ENCODE measurements at regions not wholly inside any gene's neighbourhood (a gene's known extent, or its start where the extent isn't known, plus 50 kb on each side); places are given as distances from the start of the nearest gene placed in this dataset.

GRCh38 chr10:3875842-3876235, 90.8 kb upstream of the KLF6 start (continued):
- no peak for TF ChIP-seq DMBX1 (CRISPR knock-in tag; IDR thresholded peaks at IDR 0.05; ENCODE audit: borderline replicate concordance)
- no peak for TF ChIP-seq CCAR2 (IDR thresholded peaks at IDR 0.05; ENCODE audit: low read depth, low read length)
- TF ChIP-seq NR1H2 (CRISPR knock-in tag; IDR thresholded peaks at IDR 0.05): no peak
- no peak for TF ChIP-seq MYBL2 (IDR thresholded peaks at IDR 0.05; ENCODE audit: low read depth)
- no peak for TF ChIP-seq MYBL2 (CRISPR knock-in tag; IDR thresholded peaks at IDR 0.05; ENCODE audit: borderline replicate concordance)
- no peak for TF ChIP-seq MYC (IDR thresholded peaks at IDR 0.05; ENCODE audit: low read depth, low read length)
- TF ChIP-seq MYC (CRISPR knock-in tag; IDR thresholded peaks at IDR 0.05; ENCODE audit: borderline replicate concordance, low read depth): no peak
- TF ChIP-seq ZNF445 (CRISPR knock-in tag; IDR thresholded peaks at IDR 0.05; ENCODE audit: low read depth): no peak
- no peak for TF ChIP-seq NFIC (IDR thresholded peaks at IDR 0.05)
- TF ChIP-seq ZNF780A (CRISPR knock-in tag; IDR thresholded peaks at IDR 0.05): no peak
- no peak for TF ChIP-seq TGIF2 (CRISPR knock-in tag; IDR thresholded peaks at IDR 0.05)

- ChIA-PET POLR2A (interaction anchor here (0.6 to 1.5 kb wide), 3 partner anchors 23 to 92 kb away, joined by 3 to 6 read pairs (median 6); partner anchors contain the start of gene KLF6), CTCF (ENCODE audit: low intra/inter-chr PET ratio) (no interaction called here)
- Histone ChIP-seq H2AFZ (ENCODE audit: low read depth, low read length) (no peak overlapping the region), H3K9me1 (ENCODE audit: control insufficient read depth, insufficient read depth, low read length) (no peaks in the 10 kb centered on the region), H4K20me1 (replicated peaks; ENCODE audit: control insufficient read depth, insufficient read depth, low read length) (no peaks in the 10 kb centered on the region), H3K4me1 (replicated peaks in 1 of 2; ENCODE audit: control insufficient read depth in 2 of 2, insufficient read depth in 2 of 2, low read length in 2 of 2) (peaks cover 4 to 6% of the 10 kb centered on the region in 2 experiments; a peak in 3 of 5 replicates), H3K9ac (ENCODE audit: insufficient read depth in 1 of 2, low read depth in 2 of 2, low read length in 2 of 2) (no peak overlapping the region), H3K79me2 (ENCODE audit: control insufficient read depth, insufficient read depth, low read length) (no peaks in the 10 kb centered on the region), H3K4me3 (no peak overlapping the region), H3K4me2 (ENCODE audit: insufficient read depth, low read length) (no peak overlapping the region), H3K36me3 (ENCODE audit: control insufficient read depth, insufficient read depth, low read length) (no peaks in the 10 kb centered on the region), H3K27ac (ENCODE audit: extremely low read depth, low read depth, low read length) (no peak overlapping the region), H3K9me3 (replicated peaks; ENCODE audit: control insufficient read depth, insufficient read depth, low read depth, low read length) (no peaks in the 10 kb centered on the region), H3K27me3 (ENCODE audit: control insufficient read depth in 2 of 2, insufficient read depth in 2 of 2, low read length in 2 of 2) (no peaks in the 10 kb centered on the region)
- FAIRE-seq (no peak), DNase-seq (ENCODE audit: extremely low read depth in 1 of 4, low spot score in 3 of 4) (no peak), ATAC-seq (no peak)
- intact Hi-C loops (cut with micrococcal nuclease): no loop called here
- no TSS peak for BruUV-seq (replicated peaks)
- WGBS (ENCODE audit: insufficient coverage, low coverage, missing lambda C conversion rate): 32% methylated on average over 6 of the region's 6 CpGs
- in situ Hi-C loops (cut with MboI): no loop called here
- TF ChIP-seq KLF1 (tag; IDR thresholded peaks at IDR 0.05): no peak
- no peak for TF ChIP-seq CLOCK (CRISPR knock-in tag; IDR thresholded peaks at IDR 0.05; ENCODE audit: borderline replicate concordance)
- no peak for TF ChIP-seq RFX7 (CRISPR knock-in tag; IDR thresholded peaks at IDR 0.05)
- TF ChIP-seq YBX1 (IDR thresholded peaks at IDR 0.05): no peak
- TF ChIP-seq BRD4 (IDR thresholded peaks at IDR 0.05): no peak
- no peak for TF ChIP-seq NFIC (IDR thresholded peaks at IDR 0.05)
- TF ChIP-seq FOS (IDR thresholded peaks at IDR 0.05; ENCODE audit: extremely low read depth, insufficient read length): no peak
- no peak for TF ChIP-seq C11orf30 (IDR thresholded peaks at IDR 0.05; ENCODE audit: low read depth)
- no peak for TF ChIP-seq HMG20B (CRISPR knock-in tag; IDR thresholded peaks at IDR 0.05)
- no peak for TF ChIP-seq ETV6 (IDR thresholded peaks at IDR 0.05; ENCODE audit: borderline replicate concordance in 1 of 2, low read depth in 2 of 2, low read length in 1 of 2)
- TF ChIP-seq ETV6 (CRISPR knock-in tag; IDR thresholded peaks at IDR 0.05; ENCODE audit: borderline replicate concordance): no peak
These were observed 90.2 kb upstream of the KLF6 start for GRCh38 chr10:3874990-3875841.

Measured in K562 (cell line).